Astrocyte of the cerebellum (primary cell): ENCODE measurements at regions not wholly inside any gene's neighbourhood (a gene's known extent, or its start where the extent isn't known, plus 50 kb on each side); places are given as distances from the start of the nearest gene placed in this dataset.

Experiments
- DNase-seq: peaks from one replicate; pipeline ENCODE4 v3.0.0-alpha.2; 2011; ENCODE audit warnings: low read depth
- H3K4me3 ChIP-seq: 2 replicates; pipeline ENCODE4 v1.5.1; 2011; ENCODE audit warnings: mild to moderate bottlenecking, low read depth, low read length, moderate library complexity
- in situ Hi-C: cut with HindIII; loops from 2 replicates; pipeline ENCODE4 v1.10.0; 2017; ENCODE audit warnings: low sequenced_read_pairs
- TF ChIP-seq, protein P1 (sequence below): IDR thresholded peaks from 2 replicates; pipeline ENCODE4 v1.5.1; 2012; ENCODE audit warnings: low read length, low read depth, moderate library complexity, mild to moderate bottlenecking; ENCODE audit errors: missing control alignments

DNA sequence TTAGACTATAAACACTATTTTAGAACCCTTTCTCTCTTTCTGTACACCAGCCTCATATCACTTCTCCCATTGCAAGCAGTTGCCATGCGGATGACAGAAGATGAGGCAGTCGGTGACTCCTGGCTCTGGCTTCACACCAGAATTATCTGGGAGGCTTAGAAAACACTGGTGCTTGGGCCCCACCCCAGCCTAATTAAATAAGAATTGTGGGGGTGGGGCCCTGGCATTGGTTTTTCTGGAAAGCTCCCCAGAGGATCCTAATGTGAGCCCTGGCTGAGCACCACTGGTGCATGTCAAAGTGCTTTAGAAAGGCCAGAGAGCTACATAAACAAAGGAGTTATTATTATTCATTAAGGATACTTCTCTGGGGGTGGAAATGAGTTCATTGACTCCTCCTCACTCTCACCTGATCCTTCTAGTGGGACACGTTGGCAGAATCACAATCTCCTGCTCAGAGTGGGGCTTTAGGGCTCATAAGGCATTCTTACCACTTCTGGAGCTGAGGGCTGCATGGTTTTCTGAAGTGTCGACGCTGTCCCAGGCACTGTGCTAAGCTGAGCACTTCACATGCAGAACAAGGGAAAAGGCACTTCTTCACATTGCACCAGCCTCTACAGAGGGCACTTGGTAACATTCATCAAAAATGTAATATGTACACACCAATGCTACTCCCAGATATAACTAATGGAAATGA lies 188.5 kb upstream of the TLE3 start:
- DNase-seq, result no peak
- no peak overlapping the region for H3K4me3 ChIP-seq
- TF ChIP-seq, protein P1, sequence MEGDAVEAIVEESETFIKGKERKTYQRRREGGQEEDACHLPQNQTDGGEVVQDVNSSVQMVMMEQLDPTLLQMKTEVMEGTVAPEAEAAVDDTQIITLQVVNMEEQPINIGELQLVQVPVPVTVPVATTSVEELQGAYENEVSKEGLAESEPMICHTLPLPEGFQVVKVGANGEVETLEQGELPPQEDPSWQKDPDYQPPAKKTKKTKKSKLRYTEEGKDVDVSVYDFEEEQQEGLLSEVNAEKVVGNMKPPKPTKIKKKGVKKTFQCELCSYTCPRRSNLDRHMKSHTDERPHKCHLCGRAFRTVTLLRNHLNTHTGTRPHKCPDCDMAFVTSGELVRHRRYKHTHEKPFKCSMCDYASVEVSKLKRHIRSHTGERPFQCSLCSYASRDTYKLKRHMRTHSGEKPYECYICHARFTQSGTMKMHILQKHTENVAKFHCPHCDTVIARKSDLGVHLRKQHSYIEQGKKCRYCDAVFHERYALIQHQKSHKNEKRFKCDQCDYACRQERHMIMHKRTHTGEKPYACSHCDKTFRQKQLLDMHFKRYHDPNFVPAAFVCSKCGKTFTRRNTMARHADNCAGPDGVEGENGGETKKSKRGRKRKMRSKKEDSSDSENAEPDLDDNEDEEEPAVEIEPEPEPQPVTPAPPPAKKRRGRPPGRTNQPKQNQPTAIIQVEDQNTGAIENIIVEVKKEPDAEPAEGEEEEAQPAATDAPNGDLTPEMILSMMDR, result no peak
- in situ Hi-C loops, result no loop called here

DNA sequence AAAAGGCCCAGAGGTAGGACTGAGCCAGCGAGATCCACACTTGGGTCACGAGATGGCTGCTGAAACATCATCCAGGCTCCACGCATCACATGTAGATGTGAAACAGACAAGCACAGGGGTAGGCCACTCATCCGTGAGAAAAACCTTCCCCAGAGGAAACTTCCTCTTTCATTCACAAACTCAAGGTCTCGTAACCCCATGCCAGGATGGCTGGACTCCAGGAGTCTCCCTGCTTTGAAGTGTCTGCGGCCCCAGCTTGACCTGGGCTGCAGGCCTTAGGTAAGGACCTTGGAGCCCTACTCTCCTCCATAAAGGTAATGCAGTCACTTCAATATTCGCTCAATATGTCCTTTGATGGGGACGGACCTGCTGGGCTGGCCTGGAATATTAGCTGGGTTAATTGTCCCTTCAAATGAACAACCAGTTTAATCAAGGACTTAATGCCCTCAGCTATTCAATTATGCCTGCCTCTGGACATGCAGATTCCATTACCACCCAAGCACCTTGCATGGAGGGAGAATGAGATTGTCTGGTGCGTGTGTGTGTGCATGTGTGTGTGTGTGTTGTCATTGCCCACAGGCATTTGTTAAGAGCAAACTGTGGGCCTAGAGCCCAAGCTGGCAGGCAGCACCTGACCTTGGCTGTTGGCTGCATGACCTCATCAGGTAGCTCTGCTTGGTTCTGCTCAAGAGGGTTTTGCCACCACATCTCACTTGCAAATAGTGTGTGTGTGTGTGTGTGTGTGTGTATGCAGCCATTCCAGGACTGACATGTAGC lies 186.9 kb upstream of the TLE3 start:
- in situ Hi-C loops, result no loop called here
- TF ChIP-seq, protein P1, result no peak
- DNase-seq, result no peak
- H3K4me3 ChIP-seq, result no peak overlapping the region

DNA sequence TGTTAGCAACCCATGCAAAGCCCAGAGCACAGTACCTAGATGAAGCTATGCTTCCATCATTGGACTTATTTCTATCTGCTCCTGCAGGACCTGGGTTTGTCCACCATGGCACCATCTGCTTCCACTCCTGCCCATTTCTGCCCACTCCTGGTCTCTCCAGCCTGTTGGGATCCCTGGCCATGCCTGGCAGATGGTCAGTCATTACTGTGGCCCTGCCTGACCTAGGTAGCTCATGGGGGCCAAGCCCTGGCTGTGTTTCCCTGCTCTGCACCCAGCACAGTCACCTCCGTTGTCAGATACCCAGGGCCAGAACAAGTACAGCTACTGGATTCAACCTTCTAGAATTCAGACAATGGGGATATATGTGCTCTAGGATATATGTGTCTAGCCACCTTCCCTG lies 185.8 kb upstream of the TLE3 start:
- in situ Hi-C loops, result no loop called here
- TF ChIP-seq, protein P1, result no peak
- no peak overlapping the region for H3K4me3 ChIP-seq
- no peak for DNase-seq

DNA sequence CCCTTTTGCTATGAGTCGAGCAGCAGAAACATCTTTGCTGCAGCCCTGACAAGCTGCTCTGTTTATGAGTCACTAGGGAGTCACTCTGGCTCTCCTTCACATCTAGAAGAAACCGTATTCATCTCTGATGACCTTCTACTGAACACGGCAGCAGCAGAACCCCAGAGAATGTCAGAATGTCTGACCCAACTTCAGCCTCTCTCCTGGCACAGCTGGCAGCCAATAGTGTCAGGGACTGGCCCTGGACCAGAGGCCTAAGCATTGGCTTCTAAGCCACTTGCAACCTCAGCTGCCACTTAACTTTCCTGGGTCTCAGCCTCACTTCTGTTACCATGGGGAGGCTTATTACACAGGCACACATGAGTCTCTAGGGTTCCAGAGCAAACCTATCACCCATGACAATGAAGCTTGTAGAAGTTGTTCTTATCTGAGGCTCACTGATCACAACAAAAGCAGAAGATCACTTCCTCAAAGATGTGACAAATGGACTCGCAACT lies 184.1 kb upstream of the TLE3 start:
- TF ChIP-seq, protein P1, result no peak
- DNase-seq, result no peak
- in situ Hi-C loops, result no loop called here
- H3K4me3 ChIP-seq, result no peak overlapping the region

DNA sequence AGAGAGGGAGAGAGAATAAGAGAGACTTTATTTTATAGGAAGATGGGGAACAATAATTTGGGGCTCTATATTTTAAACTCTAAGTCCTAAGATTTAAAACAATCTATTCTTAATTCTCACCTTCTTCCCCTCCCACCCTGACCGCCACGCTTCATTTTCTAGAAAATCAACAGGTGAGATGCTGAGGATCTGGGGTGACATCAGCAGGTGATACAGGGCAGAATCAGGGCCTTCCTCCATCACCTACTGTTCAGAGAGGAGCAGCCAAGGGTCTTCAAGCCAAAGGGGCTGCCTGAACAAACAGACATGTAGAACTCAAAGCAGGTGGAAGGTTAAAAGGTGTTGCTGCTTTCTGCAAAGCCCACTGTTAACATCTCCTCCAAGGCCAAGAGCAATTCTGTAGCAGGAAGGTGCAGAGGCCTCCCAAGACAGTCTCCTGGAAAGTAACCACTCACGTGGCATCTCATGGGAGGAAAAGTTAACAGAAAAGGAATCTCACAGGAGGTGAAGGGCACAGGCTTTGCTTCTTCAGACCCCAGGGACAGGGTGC lies 183.6 kb upstream of the TLE3 start:
- no peak for DNase-seq
- TF ChIP-seq, protein P1, result no peak
- H3K4me3 ChIP-seq, result no peak overlapping the region
- in situ Hi-C loops, result no loop called here

DNA sequence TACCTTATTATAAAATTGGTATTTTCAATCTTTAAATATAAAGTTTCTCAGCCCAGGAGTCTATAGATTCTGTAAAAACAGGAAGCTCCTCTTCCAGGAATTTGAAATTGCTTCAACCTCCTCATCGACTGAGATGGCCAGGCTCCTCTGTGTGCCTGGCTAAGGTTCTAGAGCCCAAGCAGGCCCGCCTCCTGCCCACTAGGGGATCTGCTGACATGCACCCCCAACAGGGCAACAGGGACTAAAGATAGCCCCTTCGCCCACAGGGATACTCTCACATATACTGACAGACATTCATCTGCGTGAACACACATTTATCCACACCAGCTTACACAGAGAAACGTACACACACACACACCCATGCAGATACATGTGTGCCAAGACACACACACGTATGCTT lies 183.1 kb upstream of the TLE3 start:
- DNase-seq, result no peak
- no peak overlapping the region for H3K4me3 ChIP-seq
- in situ Hi-C loops, result no loop called here
- TF ChIP-seq, protein P1, result no peak
